Kidney tubule cell (primary cell): ENCODE measurements at regions not wholly inside any gene's neighbourhood (a gene's known extent, or its start where the extent isn't known, plus 50 kb on each side); places are given as distances from the start of the nearest gene placed in this dataset.
A peak's percentile ranks its signal among the peaks of the same experiment; 100 is the strongest.

ENCODE experiments used
- DNase-seq: peaks from one replicate; pipeline ENCODE4 v3.0.0-alpha.2; 2018; ENCODE audit warnings: low spot score

- DNase-seq: no peak
Observed at GRCh38 chr5:54852007-54852406, 133.4 kb downstream of the ESM1 start.

- DNase-seq: no peak
Observed at GRCh38 chr5:54851449-54851848, 133.9 kb downstream of the ESM1 start.

- DNase-seq: no peak
Observed at GRCh38 chr5:54848581-54848980, 136.8 kb downstream of the ESM1 start.

- DNase-seq: peak; percentile 29
Observed at GRCh38 chr5:54845567-54845941, 139.8 kb downstream of the ESM1 start.

GRCh38 chr5:54844905-54845566, 140.4 kb downstream of the ESM1 start:
- DNase-seq: peak; percentile 49

- no peak for DNase-seq
Observed at GRCh38 chr5:54844266-54844665, 141.1 kb downstream of the ESM1 start.

GRCh38 chr5:54841481-54841880, 143.9 kb downstream of the ESM1 start:
- no peak for DNase-seq

GRCh38 chr5:54838843-54839242, 146.6 kb downstream of the ESM1 start:
- DNase-seq: no peak

GRCh38 chr5:54837981-54838380, 147.4 kb downstream of the ESM1 start:
- DNase-seq: no peak

GRCh38 chr5:54837093-54837492, 148.3 kb downstream of the ESM1 start:
- no peak for DNase-seq

GRCh38 chr5:54835647-54836046, 149.7 kb downstream of the ESM1 start:
- DNase-seq: no peak

- no peak for DNase-seq
Observed at GRCh38 chr5:54834121-54834842, 151.1 kb downstream of the ESM1 start.

- no peak for DNase-seq
Observed at GRCh38 chr5:54833590-54833989, 151.8 kb downstream of the ESM1 start.

- DNase-seq: no peak
Observed at GRCh38 chr5:54832858-54833257, 152.5 kb downstream of the ESM1 start.

GRCh38 chr5:54832045-54832444, 153.3 kb downstream of the ESM1 start:
- no peak for DNase-seq

- DNase-seq: no peak
Observed at GRCh38 chr5:54831233-54831632, 154.2 kb downstream of the ESM1 start.

GRCh38 chr5:54829676-54830535, 155.5 kb downstream of the ESM1 start:
- DNase-seq: no peak

GRCh38 chr5:54829102-54829501, 156.3 kb downstream of the ESM1 start:
- peak; percentile 9 for DNase-seq

GRCh38 chr5:54828151-54828550, 157.2 kb downstream of the ESM1 start:
- DNase-seq: no peak

GRCh38 chr5:54825005-54825404, 160.4 kb downstream of the ESM1 start:
- DNase-seq: no peak

GRCh38 chr5:54823006-54823405, 162.4 kb downstream of the ESM1 start:
- no peak for DNase-seq

GRCh38 chr5:54822324-54822687, 163.1 kb downstream of the ESM1 start:
- no peak for DNase-seq
